GM18519 (cell line): ENCODE measurements at regions not wholly inside any gene's neighbourhood (a gene's known extent, or its start where the extent isn't known, plus 50 kb on each side); places are given as distances from the start of the nearest gene placed in this dataset.

ENCODE experiments used
- ATAC-seq: cut with Tn5 transposase; IDR thresholded peaks from one replicate; pipeline ENCODE4 v1.9.1; 2021; ENCODE audit warnings: mild to moderate bottlenecking, moderate library complexity; ENCODE audit not compliant: unreplicated experiment, low FRiP score

- ATAC-seq, result no peak
Measured at GRCh38 chr4:33512397-33512796, 2731.9 kb downstream of the ARAP2 start.

- ATAC-seq, result no peak
Measured at GRCh38 chr4:33518856-33519255, 2725.5 kb downstream of the ARAP2 start.

DNA sequence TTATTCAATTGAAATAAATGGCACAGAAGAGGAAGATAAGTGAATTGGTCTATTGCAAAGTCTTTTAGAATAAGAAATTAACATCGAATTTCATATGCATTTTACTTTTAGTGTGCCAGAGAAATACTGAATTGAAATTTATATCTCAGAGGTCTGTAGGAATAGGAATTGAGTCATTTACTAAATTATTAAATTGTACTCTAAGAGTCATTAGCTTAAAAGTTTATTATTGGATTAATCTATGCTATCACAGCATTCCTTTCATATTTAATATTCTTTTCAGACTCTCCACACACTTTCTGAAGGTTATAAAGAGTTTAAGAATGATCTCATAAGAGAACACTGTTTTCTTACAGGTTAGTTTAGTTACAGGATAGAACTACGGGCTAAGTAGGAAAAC lies 2711.5 kb downstream of the ARAP2 start:
- ATAC-seq, result no peak

GRCh38 chr4:33536898-33537297 lies 2707.4 kb downstream of the ARAP2 start:
- ATAC-seq, result no peak

GRCh38 chr4:33537527-33537926 lies 2706.8 kb downstream of the ARAP2 start:
- no peak for ATAC-seq

DNA sequence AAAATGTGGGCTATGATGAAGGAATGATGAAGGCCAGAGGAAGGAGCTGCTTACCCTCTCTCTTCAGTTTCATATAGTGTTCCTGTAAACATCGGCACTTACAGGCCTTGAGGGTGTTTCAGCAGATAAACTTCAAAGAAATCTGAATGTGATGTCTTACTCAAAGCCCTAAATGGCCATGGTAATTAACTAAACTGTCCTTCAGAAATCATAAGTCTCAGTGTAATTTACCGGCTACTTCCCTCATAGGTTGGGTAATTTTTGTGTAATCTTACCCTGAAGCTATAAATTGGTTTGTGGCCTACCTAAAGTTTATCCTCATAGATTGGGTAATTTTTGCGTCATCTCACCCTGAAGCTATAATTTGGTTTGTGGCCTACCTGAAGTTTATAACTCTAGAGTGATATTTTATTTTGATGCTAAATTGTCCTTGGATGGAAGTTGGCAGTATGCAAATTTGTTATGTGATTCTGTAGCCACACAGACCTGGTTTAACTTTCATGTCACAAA lies 2700.3 kb downstream of the ARAP2 start:
- ATAC-seq, result no peak

GRCh38 chr4:33551244-33551643 lies 2693.1 kb downstream of the ARAP2 start:
- ATAC-seq, result no peak

DNA sequence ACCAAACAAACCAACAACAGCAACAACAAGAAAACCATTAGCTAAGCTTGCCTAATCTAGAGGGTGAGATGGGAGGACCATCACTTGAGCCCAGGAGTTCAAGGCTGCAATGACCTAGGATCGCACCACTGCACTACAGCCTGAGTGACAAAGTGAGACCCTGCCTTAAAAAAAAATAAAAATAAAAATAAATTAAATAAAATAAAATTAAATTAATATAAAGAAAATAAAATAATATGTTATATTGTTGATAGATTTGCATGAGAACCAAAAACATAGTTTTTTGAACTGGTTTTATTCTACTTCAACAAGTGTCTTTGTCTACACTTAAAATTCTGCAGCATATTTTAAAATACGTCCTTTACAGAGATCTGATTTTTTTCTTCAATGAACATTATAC lies 2683.1 kb downstream of the ARAP2 start:
- ATAC-seq, result no peak

DNA sequence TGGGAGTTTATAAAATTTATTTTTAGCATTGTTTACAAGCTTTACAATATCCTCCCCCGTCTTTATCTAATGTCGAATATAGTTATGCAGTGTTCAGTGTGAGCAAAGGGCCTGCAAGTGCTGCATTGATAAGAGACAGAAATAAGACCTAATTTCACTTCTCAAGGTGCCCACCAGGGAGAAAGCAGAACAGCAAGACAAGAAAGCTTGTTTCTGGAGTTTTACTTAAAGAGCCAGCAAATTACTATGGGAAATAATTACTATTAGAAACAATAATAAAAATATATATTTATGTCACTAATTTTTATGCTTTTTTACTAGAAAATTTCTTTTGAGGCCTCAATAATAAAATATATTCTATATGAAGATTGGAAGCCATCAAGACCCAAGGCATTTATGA lies 2677.7 kb downstream of the ARAP2 start:
- ATAC-seq, result no peak

GRCh38 chr4:33577791-33578190 lies 2666.5 kb downstream of the ARAP2 start:
- no peak for ATAC-seq

DNA sequence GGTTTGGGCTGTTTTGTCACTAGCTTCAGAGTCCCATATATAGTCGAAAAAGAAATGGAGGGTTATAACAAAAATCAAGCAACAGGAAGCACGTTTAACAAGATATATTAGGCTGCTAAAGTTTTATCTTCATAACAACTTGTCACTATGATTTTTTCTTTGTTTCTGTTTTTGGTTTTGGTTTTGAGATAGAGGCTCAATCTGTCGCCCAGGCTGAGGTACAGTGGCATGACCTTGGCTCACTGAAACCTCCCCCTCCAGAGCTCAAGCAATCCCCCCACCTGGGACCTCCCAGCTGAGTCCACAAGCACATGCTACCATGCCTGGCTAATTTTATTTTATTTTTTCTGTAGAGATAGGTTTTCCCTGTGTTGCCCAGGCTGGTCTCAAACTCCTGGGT lies 2664.4 kb downstream of the ARAP2 start:
- no peak for ATAC-seq

DNA sequence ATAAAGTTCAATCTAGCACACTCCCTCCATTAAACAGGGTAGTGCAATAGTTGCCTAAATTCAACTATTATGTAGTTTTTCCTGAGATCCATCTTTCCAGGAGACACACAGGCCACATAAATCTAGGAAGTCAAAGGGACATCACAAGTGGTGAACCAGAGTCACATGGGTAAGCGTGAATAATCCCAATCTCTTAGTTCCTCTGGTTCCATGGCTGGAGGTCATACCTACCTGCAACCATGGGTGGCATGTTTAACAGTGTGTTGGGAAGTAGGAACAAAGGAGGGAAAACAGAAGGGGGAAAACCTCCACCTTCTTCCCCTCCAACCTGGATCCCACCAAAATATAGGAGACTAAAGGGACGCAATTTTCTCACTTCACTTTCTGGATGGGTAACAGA lies 2651.6 kb downstream of the ARAP2 start:
- ATAC-seq, result no peak

GRCh38 chr4:33606951-33607350 lies 2637.4 kb downstream of the ARAP2 start:
- no peak for ATAC-seq

DNA sequence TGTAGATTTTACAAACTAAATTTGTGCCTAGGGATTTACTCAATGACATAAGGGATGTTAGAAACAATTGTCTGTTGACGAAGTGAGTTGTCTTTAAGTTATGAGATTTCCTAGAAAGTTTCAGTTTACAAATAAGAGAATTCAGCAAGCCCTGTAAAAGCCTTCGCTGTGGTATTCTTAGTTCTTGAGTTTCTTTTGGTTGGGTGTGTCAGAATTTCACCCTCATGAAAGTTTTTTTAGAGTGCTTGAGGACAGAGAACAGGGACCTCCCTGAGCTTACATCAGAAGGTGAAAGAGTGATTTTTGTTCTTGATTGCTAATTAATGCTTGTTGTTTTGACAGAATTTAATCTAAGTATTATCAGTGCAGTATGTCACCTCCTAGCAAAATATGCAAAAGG lies 2628.2 kb downstream of the ARAP2 start:
- no peak for ATAC-seq

GRCh38 chr4:33625748-33626147 lies 2618.6 kb downstream of the ARAP2 start:
- ATAC-seq, result no peak

GRCh38 chr4:33626221-33626620 lies 2618.1 kb downstream of the ARAP2 start:
- ATAC-seq, result no peak

DNA sequence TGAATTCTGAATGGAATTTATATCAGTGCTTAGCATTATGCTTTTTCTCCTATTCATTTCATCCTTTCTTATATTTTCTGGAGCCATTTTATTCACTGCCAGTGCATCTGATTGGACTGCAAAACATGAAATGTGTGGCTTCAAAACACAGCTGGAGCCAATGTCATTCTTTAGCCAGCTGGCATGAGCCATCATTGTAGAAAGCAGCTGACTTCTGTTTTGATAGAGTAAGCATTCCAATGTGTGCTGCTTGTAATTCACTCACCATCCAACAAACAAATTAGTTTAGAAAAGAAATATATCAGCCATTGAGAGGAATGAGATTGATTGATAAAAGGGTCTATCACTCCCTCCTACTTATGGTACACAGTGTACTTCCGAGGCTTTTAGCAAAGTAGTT lies 2616.0 kb downstream of the ARAP2 start:
- no peak for ATAC-seq

DNA sequence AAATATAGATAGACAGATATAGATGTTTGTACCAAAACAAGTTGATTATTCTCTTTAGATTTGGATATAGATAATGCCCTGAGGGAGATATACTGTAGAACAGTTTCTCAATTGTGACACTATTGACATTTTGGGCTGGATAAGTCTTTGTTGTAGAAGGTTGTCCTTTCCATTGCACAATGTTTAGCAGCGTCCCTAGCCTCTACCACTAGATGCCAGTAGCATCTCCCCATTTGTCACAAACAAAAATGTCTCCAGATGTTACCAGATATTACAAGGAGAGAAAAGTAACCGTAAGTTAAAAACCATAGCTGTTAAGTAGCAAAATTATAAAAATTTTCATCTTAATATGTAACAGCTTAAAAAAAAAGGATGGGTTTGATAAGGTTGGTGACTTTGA lies 2595.3 kb downstream of the ARAP2 start:
- ATAC-seq, result no peak

DNA sequence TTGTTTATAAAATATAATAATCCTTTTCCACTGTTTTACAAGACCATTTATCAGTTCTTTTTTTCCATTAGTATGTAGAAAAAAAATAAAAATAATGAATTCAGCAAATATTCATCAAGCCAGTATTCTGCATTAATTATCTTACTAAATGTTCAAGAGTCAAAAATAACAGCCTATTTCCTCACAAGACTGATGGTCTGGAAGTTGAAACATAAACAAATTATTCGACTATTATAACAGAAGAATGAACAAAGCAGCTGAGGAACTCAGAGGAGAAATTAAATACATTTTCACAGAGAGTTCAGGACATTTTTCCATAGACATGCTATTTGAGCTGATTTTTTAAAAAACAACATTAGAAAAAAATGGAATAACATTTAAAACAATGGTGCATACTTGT lies 2594.8 kb downstream of the ARAP2 start:
- ATAC-seq, result no peak

- ATAC-seq, result no peak
Measured at GRCh38 chr4:33650036-33650435, 2594.3 kb downstream of the ARAP2 start.

GRCh38 chr4:33658971-33659370 lies 2585.3 kb downstream of the ARAP2 start:
- ATAC-seq, result no peak

DNA sequence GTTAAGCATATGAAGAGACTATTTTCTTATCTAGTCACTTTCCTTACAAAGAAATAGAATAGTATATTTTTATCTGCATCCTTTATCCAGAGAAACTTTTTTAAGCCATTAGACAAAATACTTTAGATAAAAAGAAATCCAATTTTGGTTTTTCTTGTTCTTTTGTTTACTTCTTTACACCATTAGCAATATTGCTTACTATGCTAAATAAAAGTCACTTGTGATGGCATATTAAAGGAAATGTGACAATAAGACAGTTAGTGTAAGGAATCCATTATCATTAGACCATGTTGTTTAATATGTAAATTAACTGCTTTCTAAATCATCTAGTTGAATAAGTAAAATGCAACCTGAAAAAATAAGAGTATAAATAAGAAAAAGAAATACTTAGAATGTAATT lies 2582.7 kb downstream of the ARAP2 start:
- no peak for ATAC-seq

DNA sequence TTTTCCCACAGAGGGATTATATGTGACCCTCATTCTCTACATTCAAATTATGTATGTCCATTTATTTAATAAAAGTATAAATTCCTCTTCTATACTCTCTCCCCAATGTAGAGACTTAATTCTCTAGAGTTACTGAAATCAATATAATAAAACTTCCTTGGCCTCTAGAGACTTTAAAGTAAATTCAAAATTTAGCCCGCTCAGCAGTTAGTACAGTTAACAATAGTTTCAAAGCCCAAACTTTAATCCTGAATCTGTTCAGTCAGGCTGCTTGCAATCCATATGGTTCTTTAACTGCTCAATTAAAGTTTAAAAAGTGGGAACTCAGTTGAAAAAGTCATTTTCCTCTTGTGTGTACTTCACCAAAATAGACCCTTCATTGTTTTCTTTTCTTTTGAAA lies 2558.4 kb downstream of the ARAP2 start:
- no peak for ATAC-seq
